Adrenal gland (tissue), 9 donors: ENCODE measurements at regions not wholly inside any gene's neighbourhood (a gene's known extent, or its start where the extent isn't known, plus 50 kb on each side); places are given as distances from the start of the nearest gene placed in this dataset.

Source experiments
- DNase-seq, 7 donors: peaks; one replicate each; pipeline ENCODE4 v3.0.0-alpha.2; 2019 to 2020
- H3K27ac ChIP-seq, 5 donors: fragments of 200-600 bp; sonication (generic) in 4 of 5; 1 replicate in 3 of 5; 2 replicates in 2 of 5; pipeline versions ENCODE4 v1.5.1 to v1.8.0; 2016 to 2020; ENCODE audit warnings: mild to moderate bottlenecking in 1 of 5
- H3K27me3 ChIP-seq: fragments of 200-600 bp; 2 replicates; pipeline ENCODE4 v1.8.0; 2021
- H3K36me3 ChIP-seq, 2 donors: fragments of 200-600 bp; replicated peaks in 1 of 2; 1 replicate in 1 of 2; 2 replicates in 1 of 2; pipeline versions ENCODE4 v1.5.1 to v1.8.0; 2018 to 2022
- H3K4me1 ChIP-seq, 2 donors: fragments of 200-600 bp; replicated peaks in 1 of 2; 1 replicate in 1 of 2; 2 replicates in 1 of 2; pipeline versions ENCODE4 v1.5.1 to v1.8.0; 2018 to 2021
- H3K4me3 ChIP-seq, 4 donors: fragments of 200-600 bp; sonication (generic) in 3 of 4; one replicate each; pipeline ENCODE4 v1.5.1; 2016 to 2018
- H3K9me3 ChIP-seq, 3 donors: fragments of 200-600 bp; sonication (generic) in 1 of 3; replicated peaks in 1 of 3; 1 replicate in 2 of 3; 2 replicates in 1 of 3; pipeline versions ENCODE4 v1.5.1 to v1.8.0; 2016 to 2021
- POLR2A ChIP-seq, 2 donors: fragments of 450-650 bp; IDR thresholded peaks; one replicate each; pipeline ENCODE4 v1.6.1; 2017; ENCODE audit warnings: antibody characterized with exemption in 2 of 2, mild to moderate bottlenecking in 2 of 2, moderate library complexity in 1 of 2
- WGBS, 4 donors: extraction: QIAGEN DNeasy Blood & Tissue Kit in 2 of 4; methylation state at CpG; one replicate each; pipeline versions ENCODE4 v1.1.5 to v1.1.7; 2013 to 2017; 5-methylcytosine and 5-hydroxymethylcytosine counted together
- intact Hi-C, 2 donors: fragments of 100-400 bp; cut with DNase I; formaldehyde crosslinking; loops; one replicate each; pipeline versions ENCODE4 v1.14.1 to v1.15.0; 2022 to 2023
- TF ChIP-seq, protein P1 (sequence below), 6 experiments: fragments of 450-650 bp in 4 of 6; fragments of 200-600 bp in 2 of 6; sonication (generic) in 1 of 6; IDR thresholded peaks; 1 replicate in 5 of 6; 2 replicates in 1 of 6; pipeline versions ENCODE4 v1.5.1 to v1.8.0; 2016 to 2021; ENCODE audit warnings: antibody characterized with exemption in 6 of 6, mild to moderate bottlenecking in 2 of 6, moderate library complexity in 1 of 6
- donor health status: healthy with polysubstance abuse.
- donor health status: Bipolar disorder and iron deficiency.
- donor health status: DM: yes; HTN: yes; CAD: no.
- donor health status: DM: no; HTN: no; CAD: no.
- donor health status: DM: no; HTN: no; CAD: no.

DNA sequence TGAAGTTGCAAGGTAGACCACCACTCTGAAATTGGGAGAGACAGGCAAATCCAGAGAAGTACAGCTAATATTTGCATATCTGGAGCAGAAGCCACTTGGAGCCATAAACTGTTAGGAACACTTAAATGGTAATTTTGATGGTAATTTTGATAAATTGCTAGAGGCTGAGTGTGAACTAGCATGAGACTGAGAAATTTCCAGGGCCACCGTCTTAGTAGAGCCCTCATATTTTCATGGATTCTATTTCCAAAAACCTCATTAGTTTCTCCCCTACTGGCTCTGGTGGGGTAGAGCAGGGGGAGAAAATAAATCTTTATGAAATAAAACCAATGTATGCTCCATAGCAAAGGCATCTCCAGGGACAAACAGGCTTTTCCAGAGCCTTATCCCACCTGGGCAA is 429.4 kb upstream of the DIPK2B start:
- Histone ChIP-seq H3K4me3 (no peak overlapping the region), H3K9me3 (no peaks in the 10 kb centered on the region), H3K36me3 (no peaks in the 10 kb centered on the region), H3K27ac (no peak overlapping the region), H3K27me3 (peaks cover 10% of the 10 kb centered on the region), H3K4me1 (no peaks in the 10 kb centered on the region)
- intact Hi-C loops, result no loop called here
- TF ChIP-seq, protein P1, sequence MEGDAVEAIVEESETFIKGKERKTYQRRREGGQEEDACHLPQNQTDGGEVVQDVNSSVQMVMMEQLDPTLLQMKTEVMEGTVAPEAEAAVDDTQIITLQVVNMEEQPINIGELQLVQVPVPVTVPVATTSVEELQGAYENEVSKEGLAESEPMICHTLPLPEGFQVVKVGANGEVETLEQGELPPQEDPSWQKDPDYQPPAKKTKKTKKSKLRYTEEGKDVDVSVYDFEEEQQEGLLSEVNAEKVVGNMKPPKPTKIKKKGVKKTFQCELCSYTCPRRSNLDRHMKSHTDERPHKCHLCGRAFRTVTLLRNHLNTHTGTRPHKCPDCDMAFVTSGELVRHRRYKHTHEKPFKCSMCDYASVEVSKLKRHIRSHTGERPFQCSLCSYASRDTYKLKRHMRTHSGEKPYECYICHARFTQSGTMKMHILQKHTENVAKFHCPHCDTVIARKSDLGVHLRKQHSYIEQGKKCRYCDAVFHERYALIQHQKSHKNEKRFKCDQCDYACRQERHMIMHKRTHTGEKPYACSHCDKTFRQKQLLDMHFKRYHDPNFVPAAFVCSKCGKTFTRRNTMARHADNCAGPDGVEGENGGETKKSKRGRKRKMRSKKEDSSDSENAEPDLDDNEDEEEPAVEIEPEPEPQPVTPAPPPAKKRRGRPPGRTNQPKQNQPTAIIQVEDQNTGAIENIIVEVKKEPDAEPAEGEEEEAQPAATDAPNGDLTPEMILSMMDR (IDR thresholded peaks at IDR 0.05), result no peak
- no peak for TF ChIP-seq POLR2A (IDR thresholded peaks at IDR 0.05)
- WGBS, 4 donors, result 84 to 100% (median 86%) methylated on average over 1 of the region's 1 CpG
- no peak for DNase-seq

DNA sequence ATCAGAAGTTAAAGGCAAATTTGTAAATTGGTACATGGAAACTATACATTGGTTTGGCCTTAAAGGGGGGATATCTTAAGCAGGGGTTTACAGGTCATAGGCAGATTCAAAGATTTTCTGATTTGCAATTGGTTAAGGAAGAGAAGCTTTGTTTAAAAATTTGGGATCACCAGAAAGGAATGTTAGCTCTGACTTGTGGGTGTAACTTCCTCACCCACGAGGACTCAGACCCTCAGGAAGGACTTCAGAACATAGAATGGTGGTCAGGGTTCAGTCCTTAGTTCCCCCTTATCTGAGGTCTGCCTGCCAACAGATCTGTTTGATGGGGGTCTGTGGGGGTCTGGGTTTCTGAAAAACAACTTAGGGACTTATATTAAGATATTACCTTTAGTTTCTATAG is 427.4 kb upstream of the DIPK2B start:
- Histone ChIP-seq H3K27me3 (peaks cover 8% of the 10 kb centered on the region), H3K9me3 (no peaks in the 10 kb centered on the region), H3K4me3 (no peak overlapping the region), H3K4me1 (no peaks in the 10 kb centered on the region), H3K36me3 (no peaks in the 10 kb centered on the region), H3K27ac (no peak overlapping the region)
- 20 to 60% (median 41%) methylated on average over 1 of the region's 1 CpG for WGBS, 4 donors
- no peak for DNase-seq
- intact Hi-C loops, result no loop called here
- TF ChIP-seq POLR2A (IDR thresholded peaks at IDR 0.05), result no peak
- TF ChIP-seq, protein P1 (IDR thresholded peaks at IDR 0.05), result no peak

DNA sequence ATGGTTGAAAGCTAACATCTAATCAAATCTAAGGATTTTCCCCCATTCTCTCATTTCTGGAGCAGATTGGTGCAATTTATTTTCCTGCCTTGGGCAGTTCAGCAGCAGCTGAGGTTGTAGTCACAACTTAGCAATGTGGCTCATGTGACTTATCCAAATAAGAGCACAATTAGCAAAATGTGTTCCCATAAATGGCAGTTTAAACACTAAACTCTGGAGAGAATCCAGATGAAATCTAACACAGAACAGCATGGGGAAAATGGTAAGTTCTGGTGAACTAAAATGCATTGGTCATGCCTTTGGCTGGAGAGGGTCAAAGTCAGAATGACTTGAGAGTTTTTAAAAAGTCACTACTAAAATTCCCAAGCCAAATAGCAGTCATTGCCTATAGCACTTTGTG is 422.6 kb upstream of the DIPK2B start:
- TF ChIP-seq POLR2A (IDR thresholded peaks at IDR 0.05), result no peak
- TF ChIP-seq, protein P1 (IDR thresholded peaks at IDR 0.05), result no peak
- Histone ChIP-seq H3K36me3 (no peaks in the 10 kb centered on the region), H3K4me1 (no peaks in the 10 kb centered on the region), H3K27ac (no peak overlapping the region), H3K27me3 (peaks cover 5% of the 10 kb centered on the region), H3K4me3 (no peak overlapping the region), H3K9me3 (no peaks in the 10 kb centered on the region)
- no peak for DNase-seq
- intact Hi-C loops, result no loop called here

DNA sequence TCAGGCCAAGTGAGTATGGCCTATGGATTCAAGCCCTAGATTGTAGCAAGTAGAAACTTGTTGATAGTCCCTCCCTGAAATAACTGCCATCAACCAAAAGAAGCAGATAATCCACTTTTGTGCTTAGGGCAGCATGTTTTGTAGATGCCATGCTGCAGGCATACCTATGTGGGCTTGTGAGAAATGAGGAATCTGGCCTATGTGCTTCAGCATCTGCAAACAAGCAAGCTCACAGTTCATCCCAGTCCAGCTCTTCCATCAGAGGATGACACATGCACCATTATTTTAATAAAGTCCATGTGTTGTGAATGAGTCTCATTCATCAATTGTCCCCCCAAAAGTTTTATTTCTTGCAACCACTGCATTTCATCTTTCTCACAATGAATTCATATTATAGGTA is 421.9 kb upstream of the DIPK2B start:
- no peaks in the 10 kb centered on the region for H3K36me3 ChIP-seq
- intact Hi-C loops, result no loop called here
- no peak overlapping the region for H3K4me3 ChIP-seq
- TF ChIP-seq POLR2A (IDR thresholded peaks at IDR 0.05), result no peak
- TF ChIP-seq, protein P1 (IDR thresholded peaks at IDR 0.05), result no peak
- no peaks in the 10 kb centered on the region for H3K4me1 ChIP-seq
- H3K9me3 ChIP-seq, result no peaks in the 10 kb centered on the region
- no peak overlapping the region for H3K27ac ChIP-seq
- DNase-seq, result no peak
- peaks cover 5% of the 10 kb centered on the region for H3K27me3 ChIP-seq
